ENCODE measurements at regions not wholly inside any gene's neighbourhood (a gene's known extent, or its start where the extent isn't known, plus 50 kb on each side); places are given as distances from the start of the nearest gene placed in this dataset.

- no peak for TF ChIP-seq CTCF (conservative IDR thresholded peaks at IDR 0.05)
- Mint-ChIP-seq H3K27ac (no peak overlapping the region), H3K4me3 (no peak overlapping the region), H3K27me3 (ENCODE audit: low read depth) (no peaks in the 10 kb centered on the region), H3K9me3 (no peaks in the 10 kb centered on the region; a peak in 1 of 5 replicates), H3K4me1 (peaks cover 8 to 15% of the 10 kb centered on the region in 2 experiments; a peak in 3 of 4 replicates), H3K36me3 (ENCODE audit: insufficient read depth in 1 of 3, low read depth in 3 of 3) (no peaks in the 10 kb centered on the region)
- no peak overlapping the region for H3K4ac ChIP-seq (ENCODE audit: low read depth, low read length)
- H2BK12ac ChIP-seq (ENCODE audit: insufficient read length, low read depth, low read length): no peak overlapping the region
- no peaks in the 10 kb centered on the region for H3K79me2 ChIP-seq (ENCODE audit: insufficient read depth, low read length)
- no peak overlapping the region for H2BK15ac ChIP-seq (ENCODE audit: low read depth, low read length)
- DNase-seq: no peak
- H2AK5ac ChIP-seq (ENCODE audit: insufficient read length, low read length): no peak overlapping the region
- H3K56ac ChIP-seq (ENCODE audit: insufficient read length, low read depth, low read length): no peak overlapping the region
- WGBS (ENCODE audit: extremely low coverage, insufficient read length, low lambda C conversion rate): no CpG with 5 or more reads among the region's 5 CpGs
- H2AFZ ChIP-seq (ENCODE audit: low read length): no peak overlapping the region
- no peaks in the 10 kb centered on the region for H3K23me2 ChIP-seq (ENCODE audit: insufficient read length, low read depth, low read length, poor library complexity, severe bottlenecking)
- H3K14ac ChIP-seq (ENCODE audit: insufficient read depth, low read length): no peak overlapping the region
- no peak overlapping the region for H3K4me2 ChIP-seq (ENCODE audit: insufficient read depth, insufficient read length, low read length)
- no peak overlapping the region for H2BK120ac ChIP-seq (ENCODE audit: low read depth, low read length, poor library complexity, severe bottlenecking)
- no peak overlapping the region for H4K8ac ChIP-seq (replicated peaks; ENCODE audit: insufficient read length, low read depth, low read length)
- no peak overlapping the region for H3K27ac ChIP-seq (ENCODE audit: insufficient read length, low read depth, low read length)
- no peak overlapping the region for H3K18ac ChIP-seq (ENCODE audit: insufficient read length, low read depth, low read length)
- H2BK20ac ChIP-seq (ENCODE audit: low read depth, low read length, poor library complexity, severe bottlenecking): no peak overlapping the region
- H4K91ac ChIP-seq (ENCODE audit: insufficient read length, low read depth, low read length): no peak overlapping the region
- no peak overlapping the region for H4K5ac ChIP-seq (ENCODE audit: insufficient read length, low read depth, low read length)
- H3T11ph ChIP-seq (ENCODE audit: low read length): no peak overlapping the region
- H3K9ac ChIP-seq (ENCODE audit: extremely low read depth, insufficient read length, low read length): no peak overlapping the region
- no peak overlapping the region for H3K23ac ChIP-seq (ENCODE audit: insufficient read length, low read depth, low read length)
- H4K20me1 ChIP-seq (ENCODE audit: control insufficient read depth, insufficient read depth, insufficient read length): no peaks in the 10 kb centered on the region
- H3K27me3 ChIP-seq (ENCODE audit: insufficient read depth, low read length): no peaks in the 10 kb centered on the region
- H3K79me1 ChIP-seq (ENCODE audit: insufficient read depth, low read depth, low read length, poor library complexity, severe bottlenecking): no peaks in the 10 kb centered on the region
- no peak overlapping the region for H2BK5ac ChIP-seq (ENCODE audit: insufficient read length, low read length)
- no peaks in the 10 kb centered on the region for H3K9me3 ChIP-seq (ENCODE audit: control insufficient read depth, low read depth, low read length)
- H3K4me1 ChIP-seq (ENCODE audit: insufficient read depth, low read length): no peaks in the 10 kb centered on the region
Measured at GRCh38 chr11:87397011-87397865, 359.5 kb downstream of the TMEM135 start.

Data from H9 (cell line).